GM21423 (cell line): ENCODE measurements at regions not wholly inside any gene's neighbourhood (a gene's known extent, or its start where the extent isn't known, plus 50 kb on each side); places are given as distances from the start of the nearest gene placed in this dataset.
"Not testable (repeated sequence)": the region's sequence is repeated elsewhere in the genome, so short reads cannot be mapped to it uniquely, and the experiment has no call there.

Experiments
- ATAC-seq: cut with Tn5 transposase; IDR thresholded peaks from one replicate; pipeline ENCODE4 v1.9.1; 2021; ENCODE audit warnings: mild to moderate bottlenecking, moderate library complexity; ENCODE audit not compliant: unreplicated experiment

GRCh38 chr1:73310797-73311381, 887.1 kb downstream of the LRRIQ3 start:
- no peak for ATAC-seq

GRCh38 chr1:73306899-73307555, 890.9 kb downstream of the LRRIQ3 start:
- ATAC-seq: no peak

GRCh38 chr1:73273886-73274285, 924.1 kb downstream of the LRRIQ3 start:
- ATAC-seq: no peak

- ATAC-seq: not testable (repeated sequence)
Observed at GRCh38 chr1:73245196-73245595, 952.8 kb downstream of the LRRIQ3 start.

- ATAC-seq: no peak
Observed at GRCh38 chr1:73218995-73219546, 936.7 kb upstream of the NEGR1 start.

GRCh38 chr1:73205294-73205973, 923.1 kb upstream of the NEGR1 start:
- no peak for ATAC-seq

GRCh38 chr1:73197972-73198371, 915.6 kb upstream of the NEGR1 start:
- no peak for ATAC-seq

- ATAC-seq: no peak
Observed at GRCh38 chr1:73194965-73195364, 912.6 kb upstream of the NEGR1 start.

- not testable (repeated sequence) for ATAC-seq
Observed at GRCh38 chr1:73183581-73183980, 901.2 kb upstream of the NEGR1 start.

- no peak for ATAC-seq
Observed at GRCh38 chr1:73181190-73181540, 898.8 kb upstream of the NEGR1 start.

GRCh38 chr1:73180397-73181189, 898.3 kb upstream of the NEGR1 start:
- ATAC-seq: no peak

- ATAC-seq: no peak
Observed at GRCh38 chr1:73176902-73177301, 894.6 kb upstream of the NEGR1 start.

- ATAC-seq: no peak
Observed at GRCh38 chr1:73167009-73167657, 884.8 kb upstream of the NEGR1 start.

- ATAC-seq: no peak
Observed at GRCh38 chr1:73162564-73162963, 880.2 kb upstream of the NEGR1 start.

GRCh38 chr1:73161418-73161817, 879.1 kb upstream of the NEGR1 start:
- no peak for ATAC-seq

- no peak for ATAC-seq
Observed at GRCh38 chr1:73160759-73161158, 878.4 kb upstream of the NEGR1 start.

GRCh38 chr1:73144311-73144710, 862.0 kb upstream of the NEGR1 start:
- no peak for ATAC-seq

GRCh38 chr1:73136975-73137374, 854.6 kb upstream of the NEGR1 start:
- ATAC-seq: no peak

- no peak for ATAC-seq
Observed at GRCh38 chr1:73106931-73107330, 824.6 kb upstream of the NEGR1 start.

- ATAC-seq: no peak
Observed at GRCh38 chr1:73105755-73106154, 823.4 kb upstream of the NEGR1 start.

- no peak for ATAC-seq
Observed at GRCh38 chr1:73104749-73105148, 822.4 kb upstream of the NEGR1 start.
